ENCODE measurements at regions not wholly inside any gene's neighbourhood (a gene's known extent, or its start where the extent isn't known, plus 50 kb on each side); places are given as distances from the start of the nearest gene placed in this dataset.

GRCh38 chr9:86825299-86825698, 122.0 kb downstream of the GAS1 start:
- Histone ChIP-seq H3K36me3 (ENCODE audit: insufficient read depth, low read length) (no peaks in the 10 kb centered on the region), H3K4me3 (ENCODE audit: low read length) (no peak overlapping the region), H2AFZ (ENCODE audit: low read depth, low read length) (no peak overlapping the region), H3K4me1 (ENCODE audit: insufficient read depth, low read length) (no peaks in the 10 kb centered on the region), H3K27me3 (ENCODE audit: insufficient read depth, low read length) (peaks cover 14% of the 10 kb centered on the region), H3K9me3 (ENCODE audit: low read length) (no peaks in the 10 kb centered on the region)

GRCh38 chr9:86822006-86822801, 125.1 kb downstream of the GAS1 start:
- H3K4me3 ChIP-seq (ENCODE audit: low read length), result no peak overlapping the region
- no peaks in the 10 kb centered on the region for H3K36me3 ChIP-seq (ENCODE audit: insufficient read depth, low read length)

GRCh38 chr9:86821006-86821845, 126.1 kb downstream of the GAS1 start:
- H3K4me3 ChIP-seq (ENCODE audit: low read length), result no peak overlapping the region
- H2AFZ ChIP-seq (ENCODE audit: low read depth, low read length), result no peak overlapping the region
- no peaks in the 10 kb centered on the region for H3K36me3 ChIP-seq (ENCODE audit: insufficient read depth, low read length)
- H3K27me3 ChIP-seq (ENCODE audit: insufficient read depth, low read length), result peaks cover 6% of the 10 kb centered on the region
- no peaks in the 10 kb centered on the region for H3K4me1 ChIP-seq (ENCODE audit: insufficient read depth, low read length)
- H3K9me3 ChIP-seq (ENCODE audit: low read length), result peaks cover 4% of the 10 kb centered on the region

More at GRCh38 chr9:86822006-86822801, 125.1 kb downstream of the GAS1 start:
- H3K9me3 ChIP-seq (ENCODE audit: low read length), result peaks cover 4% of the 10 kb centered on the region
- no peak overlapping the region for H2AFZ ChIP-seq (ENCODE audit: low read depth, low read length)
- peaks cover 8% of the 10 kb centered on the region for H3K27me3 ChIP-seq (ENCODE audit: insufficient read depth, low read length)
- no peaks in the 10 kb centered on the region for H3K4me1 ChIP-seq (ENCODE audit: insufficient read depth, low read length)

- Histone ChIP-seq H3K27me3 (ENCODE audit: insufficient read depth, low read length) (no peaks in the 10 kb centered on the region), H2AFZ (ENCODE audit: low read depth, low read length) (no peak overlapping the region), H3K9me3 (ENCODE audit: low read length) (peaks cover 4% of the 10 kb centered on the region), H3K4me1 (ENCODE audit: insufficient read depth, low read length) (no peaks in the 10 kb centered on the region), H3K36me3 (ENCODE audit: insufficient read depth, low read length) (no peaks in the 10 kb centered on the region), H3K4me3 (ENCODE audit: low read length) (no peak overlapping the region)
Observed at GRCh38 chr9:86819552-86819951, 127.8 kb downstream of the GAS1 start.

GRCh38 chr9:86818636-86819035, 128.7 kb downstream of the GAS1 start:
- Histone ChIP-seq H3K27me3 (ENCODE audit: insufficient read depth, low read length) (no peaks in the 10 kb centered on the region), H3K9me3 (ENCODE audit: low read length) (peaks cover 4% of the 10 kb centered on the region), H3K4me1 (ENCODE audit: insufficient read depth, low read length) (no peaks in the 10 kb centered on the region), H2AFZ (ENCODE audit: low read depth, low read length) (no peak overlapping the region), H3K36me3 (ENCODE audit: insufficient read depth, low read length) (no peaks in the 10 kb centered on the region), H3K4me3 (ENCODE audit: low read length) (no peak overlapping the region)

GRCh38 chr9:86816868-86817267, 130.4 kb downstream of the GAS1 start:
- no peaks in the 10 kb centered on the region for H3K4me1 ChIP-seq (ENCODE audit: insufficient read depth, low read length)
- no peak overlapping the region for H2AFZ ChIP-seq (ENCODE audit: low read depth, low read length)
- H3K27me3 ChIP-seq (ENCODE audit: insufficient read depth, low read length), result no peaks in the 10 kb centered on the region
- no peak overlapping the region for H3K4me3 ChIP-seq (ENCODE audit: low read length)
- peaks cover 4% of the 10 kb centered on the region for H3K9me3 ChIP-seq (ENCODE audit: low read length)
- H3K36me3 ChIP-seq (ENCODE audit: insufficient read depth, low read length), result no peaks in the 10 kb centered on the region

GRCh38 chr9:86816366-86816765, 130.9 kb downstream of the GAS1 start:
- H2AFZ ChIP-seq (ENCODE audit: low read depth, low read length), result no peak overlapping the region
- no peaks in the 10 kb centered on the region for H3K4me1 ChIP-seq (ENCODE audit: insufficient read depth, low read length)

GRCh38 chr9:86812616-86813015, 134.7 kb downstream of the GAS1 start:
- no peaks in the 10 kb centered on the region for H3K9me3 ChIP-seq (ENCODE audit: low read length)
- H3K36me3 ChIP-seq (ENCODE audit: insufficient read depth, low read length), result no peaks in the 10 kb centered on the region
- peaks cover 12% of the 10 kb centered on the region for H3K4me1 ChIP-seq (ENCODE audit: insufficient read depth, low read length)
- no peaks in the 10 kb centered on the region for H3K27me3 ChIP-seq (ENCODE audit: insufficient read depth, low read length)
- H3K4me3 ChIP-seq (ENCODE audit: low read length), result no peak overlapping the region
- H2AFZ ChIP-seq (ENCODE audit: low read depth, low read length), result no peak overlapping the region

More at GRCh38 chr9:86816366-86816765, 130.9 kb downstream of the GAS1 start:
- H3K27me3 ChIP-seq (ENCODE audit: insufficient read depth, low read length), result no peaks in the 10 kb centered on the region
- no peaks in the 10 kb centered on the region for H3K36me3 ChIP-seq (ENCODE audit: insufficient read depth, low read length)
- no peak overlapping the region for H3K4me3 ChIP-seq (ENCODE audit: low read length)
- H3K9me3 ChIP-seq (ENCODE audit: low read length), result peaks cover 4% of the 10 kb centered on the region

GRCh38 chr9:86809759-86810367, 137.4 kb downstream of the GAS1 start:
- no peak overlapping the region for H3K4me3 ChIP-seq (ENCODE audit: low read length)
- H3K9me3 ChIP-seq (ENCODE audit: low read length), result no peaks in the 10 kb centered on the region
- no peak overlapping the region for H2AFZ ChIP-seq (ENCODE audit: low read depth, low read length)
- no peaks in the 10 kb centered on the region for H3K36me3 ChIP-seq (ENCODE audit: insufficient read depth, low read length)
- H3K4me1 ChIP-seq (ENCODE audit: insufficient read depth, low read length), result peaks cover 20% of the 10 kb centered on the region
- no peaks in the 10 kb centered on the region for H3K27me3 ChIP-seq (ENCODE audit: insufficient read depth, low read length)

- peaks cover 20% of the 10 kb centered on the region for H3K4me1 ChIP-seq (ENCODE audit: insufficient read depth, low read length)
- H3K36me3 ChIP-seq (ENCODE audit: insufficient read depth, low read length), result no peaks in the 10 kb centered on the region
- H3K4me3 ChIP-seq (ENCODE audit: low read length), result no peak overlapping the region
- H3K27me3 ChIP-seq (ENCODE audit: insufficient read depth, low read length), result no peaks in the 10 kb centered on the region
- H3K9me3 ChIP-seq (ENCODE audit: low read length), result no peaks in the 10 kb centered on the region
- no peak overlapping the region for H2AFZ ChIP-seq (ENCODE audit: low read depth, low read length)
Observed at GRCh38 chr9:86809151-86809550, 138.2 kb downstream of the GAS1 start.

GRCh38 chr9:86807367-86807976, 139.8 kb downstream of the GAS1 start:
- Histone ChIP-seq H3K4me1 (ENCODE audit: insufficient read depth, low read length) (peaks cover 20% of the 10 kb centered on the region), H3K36me3 (ENCODE audit: insufficient read depth, low read length) (no peaks in the 10 kb centered on the region), H2AFZ (ENCODE audit: low read depth, low read length) (peak overlapping the region; percentile 59), H3K27me3 (ENCODE audit: insufficient read depth, low read length) (no peaks in the 10 kb centered on the region), H3K4me3 (ENCODE audit: low read length) (peak overlapping the region; percentile 30), H3K9me3 (ENCODE audit: low read length) (no peaks in the 10 kb centered on the region)

- Histone ChIP-seq H3K4me1 (ENCODE audit: insufficient read depth, low read length) (peaks cover 14% of the 10 kb centered on the region), H3K27me3 (ENCODE audit: insufficient read depth, low read length) (no peaks in the 10 kb centered on the region), H3K36me3 (ENCODE audit: insufficient read depth, low read length) (no peaks in the 10 kb centered on the region), H3K4me3 (ENCODE audit: low read length) (no peak overlapping the region), H3K9me3 (ENCODE audit: low read length) (no peaks in the 10 kb centered on the region), H2AFZ (ENCODE audit: low read depth, low read length) (no peak overlapping the region)
Observed at GRCh38 chr9:86804011-86804410, 143.3 kb downstream of the GAS1 start.
